ENCODE measurements at regions not wholly inside any gene's neighbourhood (a gene's known extent, or its start where the extent isn't known, plus 50 kb on each side); places are given as distances from the start of the nearest gene placed in this dataset.

GRCh38 chr17:71477356-71477755, 643.5 kb upstream of the SOX9 start:
- H3K9me3 ChIP-seq (ENCODE audit: low read depth): no peaks in the 10 kb centered on the region
- no peak overlapping the region for H3K27ac ChIP-seq
- H3K4me2 ChIP-seq: no peak overlapping the region
- H3K79me2 ChIP-seq: no peaks in the 10 kb centered on the region
- WGBS (ENCODE audit: low lambda C conversion rate, missing lambda C conversion rate): 88% methylated on average over 2 of the region's 2 CpGs
- H2AFZ ChIP-seq: no peak overlapping the region
- no peak for TF ChIP-seq CTCF (IDR thresholded peaks at IDR 0.05; ENCODE audit: poor library complexity)
- TF ChIP-seq EZH2 (IDR thresholded peaks at IDR 0.05; ENCODE audit: borderline replicate concordance): no peak
- no peak for TF ChIP-seq EZH2phosphoT487 (IDR thresholded peaks at IDR 0.05; ENCODE audit: low read depth, severe bottlenecking, unreplicated experiment)
- no peak for DNase-seq (ENCODE audit: low spot score)
- no peak overlapping the region for H3K4me3 ChIP-seq
- no peaks in the 10 kb centered on the region for H3K27me3 ChIP-seq
- H3K4me1 ChIP-seq (ENCODE audit: insufficient read depth): no peaks in the 10 kb centered on the region
- no peaks in the 10 kb centered on the region for H3K36me3 ChIP-seq (replicated peaks; ENCODE audit: insufficient read depth, low read depth)
- H4K20me1 ChIP-seq (ENCODE audit: insufficient read depth, poor library complexity, severe bottlenecking): no peaks in the 10 kb centered on the region
- H3K9me2 ChIP-seq (replicated peaks; ENCODE audit: insufficient read depth): no peaks in the 10 kb centered on the region

GRCh38 chr17:71480099-71480498, 640.7 kb upstream of the SOX9 start:
- Histone ChIP-seq H3K4me1 (ENCODE audit: insufficient read depth) (no peaks in the 10 kb centered on the region), H3K4me3 (no peak overlapping the region), H3K27me3 (no peaks in the 10 kb centered on the region), H4K20me1 (ENCODE audit: insufficient read depth, poor library complexity, severe bottlenecking) (no peaks in the 10 kb centered on the region), H3K36me3 (replicated peaks; ENCODE audit: insufficient read depth, low read depth) (no peaks in the 10 kb centered on the region), H2AFZ (no peak overlapping the region), H3K4me2 (no peak overlapping the region), H3K9me3 (ENCODE audit: low read depth) (no peaks in the 10 kb centered on the region), H3K27ac (no peak overlapping the region), H3K79me2 (no peaks in the 10 kb centered on the region), H3K9me2 (replicated peaks; ENCODE audit: insufficient read depth) (no peaks in the 10 kb centered on the region)
- TF ChIP-seq EZH2 (IDR thresholded peaks at IDR 0.05; ENCODE audit: borderline replicate concordance) (no peak), CTCF (IDR thresholded peaks at IDR 0.05; ENCODE audit: poor library complexity) (no peak), EZH2phosphoT487 (IDR thresholded peaks at IDR 0.05; ENCODE audit: low read depth, severe bottlenecking, unreplicated experiment) (no peak)
- no peak for DNase-seq (ENCODE audit: low spot score)
- 68% methylated on average over 3 of the region's 3 CpGs for WGBS (ENCODE audit: low lambda C conversion rate, missing lambda C conversion rate)

GRCh38 chr17:71482625-71483024, 638.2 kb upstream of the SOX9 start:
- Histone ChIP-seq H4K20me1 (ENCODE audit: insufficient read depth, poor library complexity, severe bottlenecking) (no peaks in the 10 kb centered on the region), H2AFZ (no peak overlapping the region), H3K9me3 (ENCODE audit: low read depth) (no peaks in the 10 kb centered on the region), H3K4me1 (ENCODE audit: insufficient read depth) (no peaks in the 10 kb centered on the region), H3K9me2 (replicated peaks; ENCODE audit: insufficient read depth) (no peaks in the 10 kb centered on the region), H3K27me3 (no peaks in the 10 kb centered on the region), H3K27ac (no peak overlapping the region), H3K79me2 (no peaks in the 10 kb centered on the region), H3K36me3 (replicated peaks; ENCODE audit: insufficient read depth, low read depth) (no peaks in the 10 kb centered on the region), H3K4me2 (no peak overlapping the region), H3K4me3 (no peak overlapping the region)
- TF ChIP-seq EZH2phosphoT487 (IDR thresholded peaks at IDR 0.05; ENCODE audit: low read depth, severe bottlenecking, unreplicated experiment) (no peak), EZH2 (IDR thresholded peaks at IDR 0.05; ENCODE audit: borderline replicate concordance) (no peak), CTCF (IDR thresholded peaks at IDR 0.05; ENCODE audit: poor library complexity) (no peak)
- WGBS (ENCODE audit: low lambda C conversion rate, missing lambda C conversion rate): 72% methylated on average over 1 of the region's 1 CpG
- no peak for DNase-seq (ENCODE audit: low spot score)

GRCh38 chr17:71484546-71484945, 636.3 kb upstream of the SOX9 start:
- Histone ChIP-seq H4K20me1 (ENCODE audit: insufficient read depth, poor library complexity, severe bottlenecking) (no peaks in the 10 kb centered on the region), H2AFZ (no peak overlapping the region), H3K4me2 (no peak overlapping the region), H3K36me3 (replicated peaks; ENCODE audit: insufficient read depth, low read depth) (no peaks in the 10 kb centered on the region), H3K9me3 (ENCODE audit: low read depth) (no peaks in the 10 kb centered on the region), H3K27me3 (no peaks in the 10 kb centered on the region), H3K27ac (no peak overlapping the region), H3K79me2 (no peaks in the 10 kb centered on the region), H3K4me3 (no peak overlapping the region), H3K4me1 (ENCODE audit: insufficient read depth) (no peaks in the 10 kb centered on the region), H3K9me2 (replicated peaks; ENCODE audit: insufficient read depth) (no peaks in the 10 kb centered on the region)
- DNase-seq (ENCODE audit: low spot score): no peak
- TF ChIP-seq CTCF (IDR thresholded peaks at IDR 0.05; ENCODE audit: poor library complexity) (no peak), EZH2 (IDR thresholded peaks at IDR 0.05; ENCODE audit: borderline replicate concordance) (no peak), EZH2phosphoT487 (IDR thresholded peaks at IDR 0.05; ENCODE audit: low read depth, severe bottlenecking, unreplicated experiment) (no peak)
- 77% methylated on average over 1 of the region's 1 CpG for WGBS (ENCODE audit: low lambda C conversion rate, missing lambda C conversion rate)

All from hepatocyte (in vitro differentiated cells).